Ascending aorta (tissue), 2 donors: ENCODE measurements at regions not wholly inside any gene's neighbourhood (a gene's known extent, or its start where the extent isn't known, plus 50 kb on each side); places are given as distances from the start of the nearest gene placed in this dataset.
"Not testable (repeated sequence)": the region's sequence is repeated elsewhere in the genome, so short reads cannot be mapped to it uniquely, and the experiment has no call there.

Experiments
- DNase-seq, 2 donors: peaks; one replicate each; pipeline ENCODE4 v3.0.0-alpha.2; 2019; ENCODE audit warnings: low spot score in 2 of 2
- H3K27ac ChIP-seq, 2 donors: fragments of 200-600 bp; sonication (generic); one replicate each; pipeline ENCODE4 v1.5.1; 2016 to 2017; ENCODE audit warnings: mild to moderate bottlenecking in 1 of 2
- H3K27me3 ChIP-seq: fragments of 200-600 bp; sonication (generic); one replicate; pipeline ENCODE4 v1.5.1; 2017
- H3K36me3 ChIP-seq, 2 donors: fragments of 200-600 bp; sonication (generic); one replicate each; pipeline ENCODE4 v1.5.1; 2016
- H3K4me1 ChIP-seq, 2 donors: fragments of 200-600 bp; sonication (generic); one replicate each; pipeline ENCODE4 v1.5.1; 2016 to 2017; ENCODE audit warnings: mild to moderate bottlenecking in 1 of 2
- H3K4me3 ChIP-seq, 2 donors: fragments of 200-600 bp; sonication (generic); one replicate each; pipeline ENCODE4 v1.5.1; 2016 to 2017; ENCODE audit warnings: mild to moderate bottlenecking in 1 of 2
- H3K9me3 ChIP-seq, 2 donors: fragments of 200-600 bp; sonication (generic); one replicate each; pipeline ENCODE4 v1.5.1; 2016
- CTCF ChIP-seq, 3 experiments: fragments of 200-600 bp in 2 of 3; fragments of 450-650 bp in 1 of 3; sonication (generic) in 2 of 3; IDR thresholded peaks; one replicate each; pipeline ENCODE4 v1.5.1; 2016 to 2019; ENCODE audit warnings: antibody characterized with exemption in 3 of 3, mild to moderate bottlenecking in 1 of 3, moderate library complexity in 1 of 3
- intact Hi-C: fragments of 100-400 bp; cut with DNase I; formaldehyde crosslinking; loops from one replicate; pipeline ENCODE4 v1.15.1; 2023

- DNase-seq = no peak
- H3K9me3 ChIP-seq = no peaks in the 10 kb centered on the region
- no peaks in the 10 kb centered on the region for H3K27me3 ChIP-seq
- no peaks in the 10 kb centered on the region for H3K36me3 ChIP-seq
- intact Hi-C loops = no loop called here
- no peak overlapping the region for H3K4me3 ChIP-seq
- H3K27ac ChIP-seq = no peak overlapping the region
- TF ChIP-seq CTCF (IDR thresholded peaks at IDR 0.05) = no peak
- no peaks in the 10 kb centered on the region for H3K4me1 ChIP-seq
These were observed 503.1 kb upstream of the TMEFF2 start for GRCh38 chr2:192697880-192698279.

GRCh38 chr2:192696857-192697256 is 502.1 kb upstream of the TMEFF2 start:
- H3K4me1 ChIP-seq = no peaks in the 10 kb centered on the region
- no peak overlapping the region for H3K4me3 ChIP-seq
- H3K9me3 ChIP-seq = no peaks in the 10 kb centered on the region
- TF ChIP-seq CTCF (IDR thresholded peaks at IDR 0.05) = no peak
- DNase-seq = no peak
- no peaks in the 10 kb centered on the region for H3K36me3 ChIP-seq
- intact Hi-C loops = no loop called here
- H3K27me3 ChIP-seq = no peaks in the 10 kb centered on the region
- H3K27ac ChIP-seq = no peak overlapping the region

GRCh38 chr2:192687015-192687414 is 492.3 kb upstream of the TMEFF2 start:
- H3K4me1 ChIP-seq = no peaks in the 10 kb centered on the region
- no peaks in the 10 kb centered on the region for H3K36me3 ChIP-seq
- no peak for TF ChIP-seq CTCF (IDR thresholded peaks at IDR 0.05)
- intact Hi-C loops = no loop called here
- no peaks in the 10 kb centered on the region for H3K9me3 ChIP-seq
- H3K27me3 ChIP-seq = no peaks in the 10 kb centered on the region
- H3K27ac ChIP-seq = no peak overlapping the region
- H3K4me3 ChIP-seq = no peak overlapping the region
- DNase-seq = no peak

- H3K27ac ChIP-seq, H3K4me3 ChIP-seq, H3K4me1 ChIP-seq, H3K36me3 ChIP-seq, H3K27me3 ChIP-seq, H3K9me3 ChIP-seq, intact Hi-C loops, DNase-seq: not testable (repeated sequence)
These were observed 487.8 kb upstream of the TMEFF2 start for GRCh38 chr2:192682511-192682910.

- no peaks in the 10 kb centered on the region for H3K36me3 ChIP-seq
- no peak overlapping the region for H3K27ac ChIP-seq
- no peaks in the 10 kb centered on the region for H3K27me3 ChIP-seq
- intact Hi-C loops = no loop called here
- H3K4me1 ChIP-seq = no peaks in the 10 kb centered on the region
- no peak for DNase-seq
- TF ChIP-seq CTCF (IDR thresholded peaks at IDR 0.05) = no peak
- no peaks in the 10 kb centered on the region for H3K9me3 ChIP-seq
- no peak overlapping the region for H3K4me3 ChIP-seq
These were observed 480.9 kb upstream of the TMEFF2 start for GRCh38 chr2:192675681-192676080.

- no peak for DNase-seq
- Histone ChIP-seq H3K9me3 (no peaks in the 10 kb centered on the region), H3K36me3 (no peaks in the 10 kb centered on the region), H3K27me3 (no peaks in the 10 kb centered on the region), H3K27ac (no peak overlapping the region), H3K4me1 (no peaks in the 10 kb centered on the region), H3K4me3 (no peak overlapping the region)
- intact Hi-C loops = no loop called here
- TF ChIP-seq CTCF (IDR thresholded peaks at IDR 0.05) = no peak
These were observed 474.9 kb upstream of the TMEFF2 start for GRCh38 chr2:192669505-192670091.

GRCh38 chr2:192660555-192660954 is 465.8 kb upstream of the TMEFF2 start:
- H3K4me3 ChIP-seq, H3K27ac ChIP-seq, H3K4me1 ChIP-seq, H3K36me3 ChIP-seq, H3K9me3 ChIP-seq, H3K27me3 ChIP-seq, DNase-seq, intact Hi-C loops: not testable (repeated sequence)
